Suprapubic skin (tissue), 4 donors: ENCODE measurements at regions not wholly inside any gene's neighbourhood (a gene's known extent, or its start where the extent isn't known, plus 50 kb on each side); places are given as distances from the start of the nearest gene placed in this dataset.

ENCODE experiments used
- DNase-seq, 2 donors: peaks; one replicate each; pipeline ENCODE4 v3.0.0-alpha.2; 2019; ENCODE audit warnings: low spot score in 2 of 2
- H3K27ac ChIP-seq: fragments of 200-600 bp; sonication (generic); one replicate; pipeline ENCODE4 v1.5.1; 2019
- H3K27me3 ChIP-seq: fragments of 200-600 bp; sonication (generic); one replicate; pipeline ENCODE4 v1.5.1; 2019
- H3K36me3 ChIP-seq: fragments of 200-600 bp; sonication (generic); one replicate; pipeline ENCODE4 v1.5.1; 2019
- H3K4me1 ChIP-seq: fragments of 200-600 bp; sonication (generic); one replicate; pipeline ENCODE4 v1.5.1; 2019
- H3K4me3 ChIP-seq: fragments of 200-600 bp; sonication (generic); one replicate; pipeline ENCODE4 v1.5.1; 2019; ENCODE audit warnings: mild to moderate bottlenecking
- H3K9me3 ChIP-seq: fragments of 200-600 bp; sonication (generic); one replicate; pipeline ENCODE4 v1.5.1; 2019
- EP300 ChIP-seq: sonication (generic); formaldehyde crosslinking; IDR thresholded peaks from one replicate; pipeline ENCODE4 v1.6.1; 2017; ENCODE audit warnings: antibody characterized with exemption
- POLR2A ChIP-seq, 2 donors: fragments of 450-650 bp; IDR thresholded peaks; one replicate each; pipeline ENCODE4 v1.6.1; 2017; ENCODE audit warnings: antibody characterized with exemption in 2 of 2, mild to moderate bottlenecking in 2 of 2, moderate library complexity in 2 of 2
- POLR2AphosphoS5 ChIP-seq, 3 donors: sonication (generic); formaldehyde crosslinking; IDR thresholded peaks; one replicate each; pipeline ENCODE4 v1.6.1; 2017; ENCODE audit warnings: antibody characterized with exemption in 3 of 3
- WGBS: methylation state at CpG from one replicate; pipeline ENCODE4 v1.1.5; 2018; 5-methylcytosine and 5-hydroxymethylcytosine counted together
- TF ChIP-seq, protein P1 (sequence below), 2 donors: fragments of 200-600 bp in 1 of 2; fragments of 450-650 bp in 1 of 2; sonication (generic) in 1 of 2; IDR thresholded peaks; one replicate each; pipeline ENCODE4 v1.5.1; 2016 to 2019; ENCODE audit warnings: antibody characterized with exemption in 2 of 2, mild to moderate bottlenecking in 1 of 2, moderate library complexity in 1 of 2

DNA sequence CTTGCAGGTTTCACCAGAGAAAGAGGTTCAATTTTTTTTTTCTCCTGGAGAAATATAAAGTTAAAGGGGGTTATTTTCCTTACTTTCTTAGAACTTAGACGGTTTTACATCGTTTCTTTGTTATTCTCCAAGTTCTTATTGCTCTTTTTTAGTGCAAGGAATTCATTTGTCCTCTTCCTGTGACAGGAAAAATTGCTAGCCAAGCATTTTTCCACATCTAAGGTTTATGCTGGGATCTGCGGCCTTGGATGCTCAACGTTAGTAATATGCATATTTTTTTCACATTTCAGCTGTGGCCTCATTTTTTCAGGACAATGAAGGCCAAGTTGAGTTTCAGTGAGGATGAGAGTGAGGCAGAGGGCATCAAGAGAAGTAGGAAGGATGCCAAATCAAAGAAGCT, 948.9 kb downstream of the PCDH19 start:
- no peak overlapping the region for H3K4me3 ChIP-seq
- 42% methylated on average over 4 of the region's 4 CpGs for WGBS

DNA sequence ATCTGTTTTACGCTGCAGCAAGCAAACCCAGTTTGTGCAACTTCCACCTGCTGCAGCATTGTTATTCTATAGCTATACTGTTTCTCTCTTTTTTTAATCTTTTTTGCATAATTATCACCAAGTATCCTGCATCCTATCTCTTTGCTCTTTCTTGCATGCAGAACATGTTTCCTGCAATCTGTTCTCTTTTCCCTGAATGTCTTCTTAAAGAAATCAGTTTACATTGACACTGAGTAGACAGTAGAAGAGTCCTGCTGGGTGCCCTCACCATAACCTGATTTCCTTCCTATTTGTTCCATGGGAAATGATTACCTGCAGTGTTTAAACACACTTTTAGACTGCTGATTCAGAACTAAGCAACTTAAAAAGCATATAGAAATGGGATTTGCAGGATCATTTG, 964.7 kb downstream of the PCDH19 start:
- Histone ChIP-seq H3K36me3 (no peaks in the 10 kb centered on the region), H3K9me3 (no peaks in the 10 kb centered on the region), H3K4me3 (no peak overlapping the region), H3K27me3 (no peaks in the 10 kb centered on the region), H3K27ac (no peak overlapping the region), H3K4me1 (no peaks in the 10 kb centered on the region)
- DNase-seq = no peak
- no peak for TF ChIP-seq EP300
- no peak for TF ChIP-seq POLR2A (IDR thresholded peaks at IDR 0.05)
- no peak for TF ChIP-seq POLR2AphosphoS5 (IDR thresholded peaks at IDR 0.05)
- TF ChIP-seq, protein P1, sequence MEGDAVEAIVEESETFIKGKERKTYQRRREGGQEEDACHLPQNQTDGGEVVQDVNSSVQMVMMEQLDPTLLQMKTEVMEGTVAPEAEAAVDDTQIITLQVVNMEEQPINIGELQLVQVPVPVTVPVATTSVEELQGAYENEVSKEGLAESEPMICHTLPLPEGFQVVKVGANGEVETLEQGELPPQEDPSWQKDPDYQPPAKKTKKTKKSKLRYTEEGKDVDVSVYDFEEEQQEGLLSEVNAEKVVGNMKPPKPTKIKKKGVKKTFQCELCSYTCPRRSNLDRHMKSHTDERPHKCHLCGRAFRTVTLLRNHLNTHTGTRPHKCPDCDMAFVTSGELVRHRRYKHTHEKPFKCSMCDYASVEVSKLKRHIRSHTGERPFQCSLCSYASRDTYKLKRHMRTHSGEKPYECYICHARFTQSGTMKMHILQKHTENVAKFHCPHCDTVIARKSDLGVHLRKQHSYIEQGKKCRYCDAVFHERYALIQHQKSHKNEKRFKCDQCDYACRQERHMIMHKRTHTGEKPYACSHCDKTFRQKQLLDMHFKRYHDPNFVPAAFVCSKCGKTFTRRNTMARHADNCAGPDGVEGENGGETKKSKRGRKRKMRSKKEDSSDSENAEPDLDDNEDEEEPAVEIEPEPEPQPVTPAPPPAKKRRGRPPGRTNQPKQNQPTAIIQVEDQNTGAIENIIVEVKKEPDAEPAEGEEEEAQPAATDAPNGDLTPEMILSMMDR (IDR thresholded peaks at IDR 0.05) = no peak
- 66% methylated on average over 1 of the region's 1 CpG for WGBS

More for the DNA sequence above, 948.9 kb downstream of the PCDH19 start:
- Histone ChIP-seq H3K36me3 (no peaks in the 10 kb centered on the region), H3K27ac (no peak overlapping the region), H3K9me3 (no peaks in the 10 kb centered on the region), H3K4me1 (no peaks in the 10 kb centered on the region), H3K27me3 (no peaks in the 10 kb centered on the region)
- DNase-seq = no peak
- TF ChIP-seq, protein P1 (IDR thresholded peaks at IDR 0.05) = no peak
- TF ChIP-seq EP300 (no peak), POLR2A (IDR thresholded peaks at IDR 0.05) (no peak), POLR2AphosphoS5 (IDR thresholded peaks at IDR 0.05) (no peak)

DNA sequence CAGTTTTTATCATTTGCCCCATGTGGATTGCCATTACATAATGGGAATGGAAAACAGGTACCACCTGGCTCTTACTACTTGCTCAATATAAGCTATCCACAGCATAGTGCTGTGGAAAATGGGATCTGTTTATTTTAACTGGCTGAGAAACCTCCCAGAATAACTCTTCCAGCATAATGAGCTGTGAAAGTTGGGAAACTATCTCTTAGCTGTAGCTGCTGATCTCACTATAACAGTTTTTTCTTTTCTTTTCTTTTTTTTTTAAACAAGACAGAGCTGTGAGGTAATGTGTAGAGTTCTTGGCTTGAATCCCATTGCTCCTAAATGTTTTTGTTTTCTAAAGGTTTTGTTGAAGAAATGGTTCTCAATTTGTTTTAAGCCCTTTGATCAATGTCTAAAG, 988.3 kb downstream of the PCDH19 start:
- no peaks in the 10 kb centered on the region for H3K4me1 ChIP-seq
- no peaks in the 10 kb centered on the region for H3K36me3 ChIP-seq
- no peaks in the 10 kb centered on the region for H3K27me3 ChIP-seq
- DNase-seq = no peak
- TF ChIP-seq POLR2AphosphoS5 (IDR thresholded peaks at IDR 0.05) (no peak), POLR2A (IDR thresholded peaks at IDR 0.05) (no peak), EP300 (no peak)
- TF ChIP-seq, protein P1 (IDR thresholded peaks at IDR 0.05) = no peak
- no peak overlapping the region for H3K4me3 ChIP-seq
- H3K27ac ChIP-seq = no peak overlapping the region
- no peaks in the 10 kb centered on the region for H3K9me3 ChIP-seq

DNA sequence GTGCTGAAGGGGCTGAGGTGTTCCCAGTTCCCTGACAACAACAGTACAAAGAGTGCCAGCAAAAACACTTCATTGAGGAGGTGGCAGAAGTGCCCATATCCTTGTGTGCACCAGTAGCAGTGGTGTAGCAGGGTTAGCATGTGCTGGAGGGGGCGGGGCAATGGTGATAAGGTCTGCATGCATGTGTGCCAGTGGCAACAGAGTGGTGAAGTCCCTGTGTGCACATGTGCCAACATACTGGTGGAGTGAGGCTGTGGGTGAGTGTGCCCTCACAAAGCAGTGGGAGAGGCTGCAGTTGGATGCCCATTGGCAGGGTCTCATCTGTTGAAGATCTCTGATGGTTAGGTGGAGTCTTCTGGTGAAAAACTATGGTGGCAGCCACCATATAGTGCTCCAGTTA, 994.6 kb downstream of the PCDH19 start:
- H3K4me3 ChIP-seq = no peak overlapping the region
- 60% methylated on average over 1 of the region's 1 CpG for WGBS

DNA sequence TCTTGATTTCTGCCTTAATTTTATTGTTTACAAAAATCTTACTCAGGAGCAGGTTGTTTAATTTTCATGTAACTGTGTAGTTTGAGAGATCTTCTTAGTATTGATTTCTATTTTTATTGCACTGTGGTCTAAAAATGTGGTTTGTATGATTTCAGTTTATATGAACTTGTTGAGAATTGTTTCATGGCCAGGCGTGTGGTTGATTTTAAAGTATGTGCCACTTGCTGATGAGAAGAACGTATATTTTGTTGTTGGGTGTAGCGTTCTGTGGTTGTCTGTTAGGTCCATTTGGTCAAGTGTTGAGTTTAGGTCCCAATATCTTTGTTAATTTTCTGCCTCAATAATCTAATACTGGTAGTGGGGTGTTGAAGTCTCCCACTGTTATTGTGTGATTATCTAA, 996.8 kb downstream of the PCDH19 start:
- TF ChIP-seq POLR2AphosphoS5 (IDR thresholded peaks at IDR 0.05) (no peak), POLR2A (IDR thresholded peaks at IDR 0.05) (no peak), EP300 (no peak)
- TF ChIP-seq, protein P1 (IDR thresholded peaks at IDR 0.05) = no peak

More for the DNA sequence above, 994.6 kb downstream of the PCDH19 start:
- H3K27me3 ChIP-seq = no peaks in the 10 kb centered on the region
- H3K27ac ChIP-seq = no peak overlapping the region
- TF ChIP-seq EP300 = no peak
- TF ChIP-seq POLR2AphosphoS5 (IDR thresholded peaks at IDR 0.05) = no peak
- no peak for TF ChIP-seq POLR2A (IDR thresholded peaks at IDR 0.05)
- TF ChIP-seq, protein P1 (IDR thresholded peaks at IDR 0.05) = no peak
- H3K9me3 ChIP-seq = no peaks in the 10 kb centered on the region
- DNase-seq = no peak
- no peaks in the 10 kb centered on the region for H3K36me3 ChIP-seq
- H3K4me1 ChIP-seq = no peaks in the 10 kb centered on the region

More for the DNA sequence above, 996.8 kb downstream of the PCDH19 start:
- H3K4me3 ChIP-seq = no peak overlapping the region
- 81% methylated on average over 3 of the region's 3 CpGs for WGBS
- H3K36me3 ChIP-seq = no peaks in the 10 kb centered on the region
- no peak for DNase-seq
- H3K9me3 ChIP-seq = no peaks in the 10 kb centered on the region
- H3K27me3 ChIP-seq = no peaks in the 10 kb centered on the region
- no peak overlapping the region for H3K27ac ChIP-seq
- no peaks in the 10 kb centered on the region for H3K4me1 ChIP-seq
